ENCODE measurements at regions not wholly inside any gene's neighbourhood (a gene's known extent, or its start where the extent isn't known, plus 50 kb on each side); places are given as distances from the start of the nearest gene placed in this dataset.
"Not testable (repeated sequence)": the region's sequence is repeated elsewhere in the genome, so short reads cannot be mapped to it uniquely, and the experiment has no call there.

GRCh38 chr7:66490979-66491378 is 137.7 kb upstream of the KCTD7 start:
- CTCF ChIA-PET; POLR2A ChIA-PET; DNase-seq (ENCODE audit: extremely low spot score): not testable (repeated sequence)

- DNase-seq (ENCODE audit: extremely low spot score); POLR2A ChIA-PET; CTCF ChIA-PET: not testable (repeated sequence)
Observed at GRCh38 chr7:66492405-66492804, 136.3 kb upstream of the KCTD7 start.

GRCh38 chr7:66493235-66494205 is 135.2 kb upstream of the KCTD7 start:
- peak; percentile 98 for DNase-seq (ENCODE audit: extremely low spot score)
- ChIA-PET CTCF (interaction anchor here (0.6 to 1.3 kb wide), 6 partner anchors 13 to 379 kb away, joined by 3 to 4 read pairs (median 4); partner anchors contain the start of gene CRCP), POLR2A (no interaction called here)
- TF ChIP-seq CTCF (IDR thresholded peaks at IDR 0.05; ENCODE audit: control extremely low read depth, extremely low read depth, low read depth, missing control alignments): no peak

- no peak for DNase-seq (ENCODE audit: extremely low spot score)
- CTCF ChIA-PET: interaction anchor here (1.5 kb wide), 1 partner anchor 60 kb away, joined by 4 read pairs; no protein-coding TSS in a partner anchor
- POLR2A ChIA-PET: no interaction called here
- TF ChIP-seq CTCF (IDR thresholded peaks at IDR 0.05; ENCODE audit: control extremely low read depth, extremely low read depth, low read depth, missing control alignments): no peak
Observed at GRCh38 chr7:66497346-66497745, 131.3 kb upstream of the KCTD7 start.

- CTCF ChIA-PET: no interaction called here
- TF ChIP-seq CTCF (IDR thresholded peaks at IDR 0.05; ENCODE audit: control extremely low read depth, extremely low read depth, low read depth, missing control alignments): no peak
- POLR2A ChIA-PET: no interaction called here
- DNase-seq (ENCODE audit: extremely low spot score): no peak
Observed at GRCh38 chr7:66500087-66500486, 128.6 kb upstream of the KCTD7 start.

GRCh38 chr7:66502230-66503035 is 126.2 kb upstream of the KCTD7 start:
- no peak for DNase-seq (ENCODE audit: extremely low spot score)
- TF ChIP-seq CTCF (IDR thresholded peaks at IDR 0.05; ENCODE audit: control extremely low read depth, extremely low read depth, low read depth, missing control alignments): no peak
- ChIA-PET CTCF (no interaction called here), POLR2A (no interaction called here)

GRCh38 chr7:66503036-66503370 is 125.7 kb upstream of the KCTD7 start:
- DNase-seq (ENCODE audit: extremely low spot score): peak; percentile 13
- POLR2A ChIA-PET: no interaction called here
- CTCF ChIA-PET: no interaction called here
- no peak for TF ChIP-seq CTCF (IDR thresholded peaks at IDR 0.05; ENCODE audit: control extremely low read depth, extremely low read depth, low read depth, missing control alignments)
